A673 (cell line): ENCODE measurements at regions not wholly inside any gene's neighbourhood (a gene's known extent, or its start where the extent isn't known, plus 50 kb on each side); places are given as distances from the start of the nearest gene placed in this dataset.

ENCODE experiments used
- EZH2 ChIP-seq: fragments of 200-600 bp; sonication (generic); IDR thresholded peaks from 2 replicates; pipeline ENCODE4 v1.6.1; 2017; ENCODE audit warnings: borderline replicate concordance, low read depth, mild to moderate bottlenecking, mixed read lengths, antibody characterized with exemption, low read length; ENCODE audit not compliant: poor library complexity, severe bottlenecking
- TF ChIP-seq, protein P1 (sequence below): fragments of 300-800, 200-600 bp; sonication (generic); conservative IDR thresholded peaks from 2 replicates; pipeline ENCODE4 v1.5.1; 2017; ENCODE audit warnings: low read depth, mild to moderate bottlenecking, antibody characterized with exemption, low read length, moderate library complexity, mixed read lengths

- TF ChIP-seq, protein P1, sequence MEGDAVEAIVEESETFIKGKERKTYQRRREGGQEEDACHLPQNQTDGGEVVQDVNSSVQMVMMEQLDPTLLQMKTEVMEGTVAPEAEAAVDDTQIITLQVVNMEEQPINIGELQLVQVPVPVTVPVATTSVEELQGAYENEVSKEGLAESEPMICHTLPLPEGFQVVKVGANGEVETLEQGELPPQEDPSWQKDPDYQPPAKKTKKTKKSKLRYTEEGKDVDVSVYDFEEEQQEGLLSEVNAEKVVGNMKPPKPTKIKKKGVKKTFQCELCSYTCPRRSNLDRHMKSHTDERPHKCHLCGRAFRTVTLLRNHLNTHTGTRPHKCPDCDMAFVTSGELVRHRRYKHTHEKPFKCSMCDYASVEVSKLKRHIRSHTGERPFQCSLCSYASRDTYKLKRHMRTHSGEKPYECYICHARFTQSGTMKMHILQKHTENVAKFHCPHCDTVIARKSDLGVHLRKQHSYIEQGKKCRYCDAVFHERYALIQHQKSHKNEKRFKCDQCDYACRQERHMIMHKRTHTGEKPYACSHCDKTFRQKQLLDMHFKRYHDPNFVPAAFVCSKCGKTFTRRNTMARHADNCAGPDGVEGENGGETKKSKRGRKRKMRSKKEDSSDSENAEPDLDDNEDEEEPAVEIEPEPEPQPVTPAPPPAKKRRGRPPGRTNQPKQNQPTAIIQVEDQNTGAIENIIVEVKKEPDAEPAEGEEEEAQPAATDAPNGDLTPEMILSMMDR = no peak
- TF ChIP-seq EZH2 = no peak
Observed at GRCh38 chr20:60634491-60635172, 617.4 kb upstream of the CDH4 start.
